ENCODE measurements at regions not wholly inside any gene's neighbourhood (a gene's known extent, or its start where the extent isn't known, plus 50 kb on each side); places are given as distances from the start of the nearest gene placed in this dataset.
A peak's percentile ranks its signal among the peaks of the same experiment; 100 is the strongest.

GRCh38 chr7:47713595-47713994, 131.7 kb upstream of the TNS3 start:
- 87% methylated on average over 4 of the region's 6 CpGs for WGBS

GRCh38 chr7:47712416-47712815, 130.5 kb upstream of the TNS3 start:
- Histone ChIP-seq H2BK12ac (ENCODE audit: low read length in 2 of 2) (no peak overlapping the region), H2BK120ac (ENCODE audit: low read depth, low read length) (no peak overlapping the region), H3K9ac (ENCODE audit: low read length) (no peak overlapping the region), H2BK5ac (ENCODE audit: low read depth, low read length, poor library complexity, severe bottlenecking) (no peak overlapping the region), H3K36me3 (ENCODE audit: control insufficient read depth in 1 of 2, insufficient read depth in 2 of 2, low read depth in 1 of 2, low read length in 2 of 2) (no peaks in the 10 kb centered on the region), H3K14ac (ENCODE audit: low read length in 2 of 2) (no peak overlapping the region), H3K27me3 (ENCODE audit: control insufficient read depth in 1 of 2, insufficient read depth in 1 of 2, low read length in 2 of 2) (no peaks in the 10 kb centered on the region), H3K23ac (ENCODE audit: low read length in 2 of 2) (no peak overlapping the region), H2AK5ac (ENCODE audit: low read length, severe bottlenecking) (no peak overlapping the region), H3K4ac (ENCODE audit: low read depth in 1 of 2, low read length in 2 of 2) (no peak overlapping the region), H4K8ac (ENCODE audit: low read length) (no peak overlapping the region), H3K4me1 (ENCODE audit: control insufficient read depth, insufficient read depth, low read depth, low read length) (peaks cover 14% of the 10 kb centered on the region), H3K18ac (ENCODE audit: low read depth in 1 of 2, low read length in 2 of 2) (no peak overlapping the region), H3K27ac (ENCODE audit: low read length, poor library complexity, severe bottlenecking) (no peak overlapping the region), H3K4me3 (ENCODE audit: insufficient read depth in 1 of 2, low read depth in 1 of 2, low read length in 2 of 2) (no peak overlapping the region), H4K91ac (ENCODE audit: low read length) (no peak overlapping the region), H2AFZ (ENCODE audit: low read depth, low read length) (no peak overlapping the region), H3K4me2 (ENCODE audit: low read length, poor library complexity, severe bottlenecking) (no peak overlapping the region), H3K79me1 (replicated peaks; ENCODE audit: low read length, poor library complexity, severe bottlenecking) (no peaks in the 10 kb centered on the region), H2BK15ac (ENCODE audit: low read depth, poor library complexity, severe bottlenecking) (peak overlapping the region; percentile 36), H3K9me3 (ENCODE audit: control insufficient read depth, low read length) (no peaks in the 10 kb centered on the region)
- 92% methylated on average over 11 of the region's 11 CpGs for WGBS
- no peak for DNase-seq

More at GRCh38 chr7:47713595-47713994, 131.7 kb upstream of the TNS3 start:
- H3K4me3 ChIP-seq (ENCODE audit: insufficient read depth in 1 of 2, low read depth in 1 of 2, low read length in 2 of 2) = no peak overlapping the region
- H2AK5ac ChIP-seq (ENCODE audit: low read length, severe bottlenecking) = no peak overlapping the region
- H2BK120ac ChIP-seq (ENCODE audit: low read depth, low read length) = no peak overlapping the region
- no peaks in the 10 kb centered on the region for H3K9me3 ChIP-seq (ENCODE audit: control insufficient read depth, low read length)
- H4K8ac ChIP-seq (ENCODE audit: low read length) = no peak overlapping the region
- peaks cover 14% of the 10 kb centered on the region for H3K4me1 ChIP-seq (ENCODE audit: control insufficient read depth, insufficient read depth, low read depth, low read length)
- H3K36me3 ChIP-seq (ENCODE audit: control insufficient read depth in 1 of 2, insufficient read depth in 2 of 2, low read depth in 1 of 2, low read length in 2 of 2) = no peaks in the 10 kb centered on the region
- no peak overlapping the region for H3K14ac ChIP-seq (ENCODE audit: low read length in 2 of 2)
- H2BK15ac ChIP-seq (ENCODE audit: low read depth, poor library complexity, severe bottlenecking) = no peak overlapping the region
- DNase-seq = no peak
- no peak overlapping the region for H3K9ac ChIP-seq (ENCODE audit: low read length)
- peaks cover 0 to under 1% of the 10 kb centered on the region in 2 experiments for H3K27me3 ChIP-seq (ENCODE audit: control insufficient read depth in 1 of 2, insufficient read depth in 1 of 2, low read length in 2 of 2)
- no peak overlapping the region for H2BK12ac ChIP-seq (ENCODE audit: low read length in 2 of 2)
- H3K27ac ChIP-seq (ENCODE audit: low read length, poor library complexity, severe bottlenecking) = no peak overlapping the region
- no peak overlapping the region for H4K91ac ChIP-seq (ENCODE audit: low read length)
- H3K18ac ChIP-seq (ENCODE audit: low read depth in 1 of 2, low read length in 2 of 2) = no peak overlapping the region
- no peak overlapping the region for H3K4me2 ChIP-seq (ENCODE audit: low read length, poor library complexity, severe bottlenecking)
- H3K79me1 ChIP-seq (replicated peaks; ENCODE audit: low read length, poor library complexity, severe bottlenecking) = no peaks in the 10 kb centered on the region
- H2BK5ac ChIP-seq (ENCODE audit: low read depth, low read length, poor library complexity, severe bottlenecking) = no peak overlapping the region
- no peak overlapping the region for H3K4ac ChIP-seq (ENCODE audit: low read depth in 1 of 2, low read length in 2 of 2)
- no peak overlapping the region for H3K23ac ChIP-seq (ENCODE audit: low read length in 2 of 2)
- no peak overlapping the region for H2AFZ ChIP-seq (ENCODE audit: low read depth, low read length)

- Histone ChIP-seq H3K9me3 (ENCODE audit: control insufficient read depth, low read length) (no peaks in the 10 kb centered on the region), H3K9ac (ENCODE audit: low read length) (no peak overlapping the region), H2BK15ac (ENCODE audit: low read depth, poor library complexity, severe bottlenecking) (no peak overlapping the region), H3K27ac (ENCODE audit: low read length, poor library complexity, severe bottlenecking) (no peak overlapping the region), H2BK5ac (ENCODE audit: low read depth, low read length, poor library complexity, severe bottlenecking) (no peak overlapping the region), H2BK12ac (ENCODE audit: low read length in 2 of 2) (peak overlapping the region in 1 of 2 experiments; percentile 42), H3K4me2 (ENCODE audit: low read length, poor library complexity, severe bottlenecking) (no peak overlapping the region), H3K14ac (ENCODE audit: low read length in 2 of 2) (peak overlapping the region in 1 of 2 experiments; percentile 62), H3K27me3 (ENCODE audit: control insufficient read depth in 1 of 2, insufficient read depth in 1 of 2, low read length in 2 of 2) (no peaks in the 10 kb centered on the region), H2AFZ (ENCODE audit: low read depth, low read length) (no peak overlapping the region), H4K8ac (ENCODE audit: low read length) (no peak overlapping the region), H4K91ac (ENCODE audit: low read length) (no peak overlapping the region), H2BK120ac (ENCODE audit: low read depth, low read length) (no peak overlapping the region), H2AK5ac (ENCODE audit: low read length, severe bottlenecking) (no peak overlapping the region), H3K36me3 (ENCODE audit: control insufficient read depth in 1 of 2, insufficient read depth in 2 of 2, low read depth in 1 of 2, low read length in 2 of 2) (no peaks in the 10 kb centered on the region), H3K18ac (ENCODE audit: low read depth in 1 of 2, low read length in 2 of 2) (peak overlapping the region in 1 of 2 experiments; percentile 77), H3K4ac (ENCODE audit: low read depth in 1 of 2, low read length in 2 of 2) (peak overlapping the region in 1 of 2 experiments; percentile 69), H3K23ac (ENCODE audit: low read length in 2 of 2) (no peak overlapping the region), H3K4me3 (ENCODE audit: insufficient read depth in 1 of 2, low read depth in 1 of 2, low read length in 2 of 2) (no peak overlapping the region), H3K79me1 (replicated peaks; ENCODE audit: low read length, poor library complexity, severe bottlenecking) (no peaks in the 10 kb centered on the region), H3K4me1 (ENCODE audit: control insufficient read depth, insufficient read depth, low read depth, low read length) (peaks cover 14% of the 10 kb centered on the region)
- no peak for DNase-seq
- whole genome bisulfite sequencing = 98% methylated on average over 12 of the region's 12 CpGs
Observed at GRCh38 chr7:47711776-47712175, 129.9 kb upstream of the TNS3 start.

GRCh38 chr7:47710201-47710935, 128.5 kb upstream of the TNS3 start:
- H3K27me3 ChIP-seq (ENCODE audit: control insufficient read depth in 1 of 2, insufficient read depth in 1 of 2, low read length in 2 of 2) = peaks cover 0 to 7% of the 10 kb centered on the region in 2 experiments
- H3K18ac ChIP-seq (ENCODE audit: low read depth in 1 of 2, low read length in 2 of 2) = peak overlapping the region in 1 of 2 experiments; percentile 27
- H3K9me3 ChIP-seq (ENCODE audit: control insufficient read depth, low read length) = no peaks in the 10 kb centered on the region
- 86% methylated on average over 15 of the region's 15 CpGs for WGBS
- no peaks in the 10 kb centered on the region for H3K36me3 ChIP-seq (ENCODE audit: control insufficient read depth in 1 of 2, insufficient read depth in 2 of 2, low read depth in 1 of 2, low read length in 2 of 2)
- H2AK5ac ChIP-seq (ENCODE audit: low read length, severe bottlenecking) = peak overlapping the region; percentile 40
- H3K23ac ChIP-seq (ENCODE audit: low read length in 2 of 2) = no peak overlapping the region
- H4K8ac ChIP-seq (ENCODE audit: low read length) = no peak overlapping the region
- peak overlapping the region in 1 of 2 experiments; percentile 37 for H2BK12ac ChIP-seq (ENCODE audit: low read length in 2 of 2)
- H3K79me1 ChIP-seq (replicated peaks; ENCODE audit: low read length, poor library complexity, severe bottlenecking) = no peaks in the 10 kb centered on the region
- no peak overlapping the region for H2BK5ac ChIP-seq (ENCODE audit: low read depth, low read length, poor library complexity, severe bottlenecking)
- H3K4ac ChIP-seq (ENCODE audit: low read depth in 1 of 2, low read length in 2 of 2) = no peak overlapping the region
- no peak overlapping the region for H3K14ac ChIP-seq (ENCODE audit: low read length in 2 of 2)
- no peak overlapping the region for H3K4me2 ChIP-seq (ENCODE audit: low read length, poor library complexity, severe bottlenecking)
- no peak overlapping the region for H2BK120ac ChIP-seq (ENCODE audit: low read depth, low read length)
- H3K4me3 ChIP-seq (ENCODE audit: insufficient read depth in 1 of 2, low read depth in 1 of 2, low read length in 2 of 2) = no peak overlapping the region
- H4K91ac ChIP-seq (ENCODE audit: low read length) = no peak overlapping the region
- DNase-seq = no peak
- peaks cover 14% of the 10 kb centered on the region for H3K4me1 ChIP-seq (ENCODE audit: control insufficient read depth, insufficient read depth, low read depth, low read length)
- H2BK15ac ChIP-seq (ENCODE audit: low read depth, poor library complexity, severe bottlenecking) = peak overlapping the region; percentile 57
- H2AFZ ChIP-seq (ENCODE audit: low read depth, low read length) = no peak overlapping the region
- H3K9ac ChIP-seq (ENCODE audit: low read length) = no peak overlapping the region
- H3K27ac ChIP-seq (ENCODE audit: low read length, poor library complexity, severe bottlenecking) = no peak overlapping the region
